Right kidney (tissue), 1 donor: ENCODE measurements at regions not wholly inside any gene's neighbourhood (a gene's known extent, or its start where the extent isn't known, plus 50 kb on each side); places are given as distances from the start of the nearest gene placed in this dataset.

Experiments used
- DNase-seq: peaks from one replicate; pipeline ENCODE4 v3.0.0-alpha.2; 2016

- DNase-seq, result no peak
Observed at GRCh38 chr15:94769089-94769488, 537.7 kb downstream of the MCTP2 start.

- DNase-seq, result no peak
Observed at GRCh38 chr15:94770199-94770598, 538.8 kb downstream of the MCTP2 start.

- no peak for DNase-seq
Observed at GRCh38 chr15:94777037-94777436, 545.7 kb downstream of the MCTP2 start.

GRCh38 chr15:94778840-94779239, 547.5 kb downstream of the MCTP2 start:
- DNase-seq, result no peak

GRCh38 chr15:94780166-94780565, 548.8 kb downstream of the MCTP2 start:
- no peak for DNase-seq

- DNase-seq, result no peak
Observed at GRCh38 chr15:94785091-94785490, 553.7 kb downstream of the MCTP2 start.

- DNase-seq, result no peak
Observed at GRCh38 chr15:94791008-94791407, 559.6 kb downstream of the MCTP2 start.

GRCh38 chr15:94791510-94791909, 560.1 kb downstream of the MCTP2 start:
- no peak for DNase-seq

- no peak for DNase-seq
Observed at GRCh38 chr15:94792196-94792595, 560.8 kb downstream of the MCTP2 start.

GRCh38 chr15:94793207-94793606, 561.8 kb downstream of the MCTP2 start:
- no peak for DNase-seq

GRCh38 chr15:94793641-94794040, 562.3 kb downstream of the MCTP2 start:
- no peak for DNase-seq

GRCh38 chr15:94804613-94805012, 573.3 kb downstream of the MCTP2 start:
- no peak for DNase-seq

- no peak for DNase-seq
Observed at GRCh38 chr15:94815110-94815731, 583.9 kb downstream of the MCTP2 start.

GRCh38 chr15:94815914-94816313, 584.6 kb downstream of the MCTP2 start:
- DNase-seq, result no peak

- DNase-seq, result no peak
Observed at GRCh38 chr15:94829887-94830884, 598.8 kb downstream of the MCTP2 start.

- no peak for DNase-seq
Observed at GRCh38 chr15:94834000-94834399, 602.6 kb downstream of the MCTP2 start.

- DNase-seq, result no peak
Observed at GRCh38 chr15:94834494-94834893, 603.1 kb downstream of the MCTP2 start.

GRCh38 chr15:94838281-94838680, 606.9 kb downstream of the MCTP2 start:
- DNase-seq, result no peak

- DNase-seq, result no peak
Observed at GRCh38 chr15:94840794-94841783, 609.7 kb downstream of the MCTP2 start.

GRCh38 chr15:94843060-94843459, 611.7 kb downstream of the MCTP2 start:
- DNase-seq, result no peak

GRCh38 chr15:94844198-94844537, 612.8 kb downstream of the MCTP2 start:
- peak; percentile 66 for DNase-seq
